DND-41 (cell line): ENCODE measurements at regions not wholly inside any gene's neighbourhood (a gene's known extent, or its start where the extent isn't known, plus 50 kb on each side); places are given as distances from the start of the nearest gene placed in this dataset.

Experiments
- ATAC-seq: fragments of 200-7000 bp; cut with Tn5 transposase; 3 replicates; pipeline ENCODE4 v1.9.1; 2021; ENCODE audit warnings: low read depth; ENCODE audit not compliant: insufficient read depth
- DNase-seq: peaks from one replicate; pipeline ENCODE4 v3.0.0-alpha.2; 2020
- H2AFZ ChIP-seq: 2 replicates; pipeline ENCODE4 v1.6.0; 2012; ENCODE audit warnings: low read depth, low read length
- H3K27ac ChIP-seq: 2 replicates; pipeline ENCODE4 v1.5.1; 2012; ENCODE audit warnings: low read length, inconsistent platforms
- H3K27me3 ChIP-seq: fragments of 200-600 bp; sonication (generic); 2 replicates; pipeline ENCODE4 v1.6.0; 2012; ENCODE audit warnings: low read length, mild to moderate bottlenecking, inconsistent platforms; ENCODE audit not compliant: insufficient read depth, poor library complexity
- H3K36me3 ChIP-seq: 2 replicates; pipeline ENCODE4 v1.5.1; 2012; ENCODE audit warnings: low read length, inconsistent platforms; ENCODE audit not compliant: insufficient read depth
- H3K4me1 ChIP-seq: 2 replicates; pipeline ENCODE4 v1.5.1; 2012; ENCODE audit warnings: mild to moderate bottlenecking, low read length; ENCODE audit not compliant: insufficient read depth
- H3K4me2 ChIP-seq: 2 replicates; pipeline ENCODE4 v1.6.0; 2012; ENCODE audit warnings: mild to moderate bottlenecking, moderate library complexity, low read length, inconsistent platforms; ENCODE audit not compliant: insufficient read depth
- H3K4me3 ChIP-seq, 2 experiments: fragments of 200-600 bp in 1 of 2; shearing (Covaris generic) in 1 of 2; 2 replicates each; pipeline ENCODE4 v1.5.1; 2012 to 2016; ENCODE audit warnings: inconsistent platforms in 2 of 2, low read length in 2 of 2, mild to moderate bottlenecking in 2 of 2, low read depth in 1 of 2, moderate library complexity in 1 of 2
- H3K79me2 ChIP-seq: 2 replicates; pipeline ENCODE4 v1.6.0; 2012; ENCODE audit warnings: low read length, inconsistent platforms; ENCODE audit not compliant: insufficient read depth
- H3K9ac ChIP-seq: 2 replicates; pipeline ENCODE4 v1.6.0; 2012; ENCODE audit warnings: low read depth, mild to moderate bottlenecking, inconsistent platforms, low read length, moderate library complexity
- H3K9me3 ChIP-seq: 2 replicates; pipeline ENCODE4 v1.5.1; 2012; ENCODE audit warnings: low read length, moderate library complexity, mild to moderate bottlenecking, inconsistent platforms; ENCODE audit not compliant: insufficient read depth, severe bottlenecking
- H4K20me1 ChIP-seq: 2 replicates; pipeline ENCODE4 v1.6.0; 2012; ENCODE audit warnings: low read length; ENCODE audit not compliant: insufficient read depth
- EZH2 ChIP-seq: IDR thresholded peaks from 3 replicates; pipeline ENCODE4 v1.6.1; 2012; ENCODE audit warnings: borderline replicate concordance, low read depth, mild to moderate bottlenecking, moderate library complexity, low read length, inconsistent platforms; ENCODE audit not compliant: severe bottlenecking
- TF ChIP-seq, protein P1 (sequence below): IDR thresholded peaks from 2 replicates; pipeline ENCODE4 v1.5.1; 2012; ENCODE audit warnings: borderline replicate concordance, low read length, moderate library complexity, mild to moderate bottlenecking; ENCODE audit not compliant: poor library complexity, severe bottlenecking; ENCODE audit errors: extremely low read depth

- TF ChIP-seq, protein P1, sequence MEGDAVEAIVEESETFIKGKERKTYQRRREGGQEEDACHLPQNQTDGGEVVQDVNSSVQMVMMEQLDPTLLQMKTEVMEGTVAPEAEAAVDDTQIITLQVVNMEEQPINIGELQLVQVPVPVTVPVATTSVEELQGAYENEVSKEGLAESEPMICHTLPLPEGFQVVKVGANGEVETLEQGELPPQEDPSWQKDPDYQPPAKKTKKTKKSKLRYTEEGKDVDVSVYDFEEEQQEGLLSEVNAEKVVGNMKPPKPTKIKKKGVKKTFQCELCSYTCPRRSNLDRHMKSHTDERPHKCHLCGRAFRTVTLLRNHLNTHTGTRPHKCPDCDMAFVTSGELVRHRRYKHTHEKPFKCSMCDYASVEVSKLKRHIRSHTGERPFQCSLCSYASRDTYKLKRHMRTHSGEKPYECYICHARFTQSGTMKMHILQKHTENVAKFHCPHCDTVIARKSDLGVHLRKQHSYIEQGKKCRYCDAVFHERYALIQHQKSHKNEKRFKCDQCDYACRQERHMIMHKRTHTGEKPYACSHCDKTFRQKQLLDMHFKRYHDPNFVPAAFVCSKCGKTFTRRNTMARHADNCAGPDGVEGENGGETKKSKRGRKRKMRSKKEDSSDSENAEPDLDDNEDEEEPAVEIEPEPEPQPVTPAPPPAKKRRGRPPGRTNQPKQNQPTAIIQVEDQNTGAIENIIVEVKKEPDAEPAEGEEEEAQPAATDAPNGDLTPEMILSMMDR, result no peak
- no peak for TF ChIP-seq EZH2
- Histone ChIP-seq H4K20me1 (no peaks in the 10 kb centered on the region), H3K79me2 (no peaks in the 10 kb centered on the region), H3K36me3 (no peaks in the 10 kb centered on the region), H3K9ac (no peak overlapping the region), H3K27me3 (no peaks in the 10 kb centered on the region), H3K27ac (no peak overlapping the region), H2AFZ (no peak overlapping the region), H3K4me2 (no peak overlapping the region), H3K4me1 (no peaks in the 10 kb centered on the region), H3K9me3 (no peaks in the 10 kb centered on the region), H3K4me3 (no peak overlapping the region)
- DNase-seq (no peak), ATAC-seq (no peak)
Observed at GRCh38 chr9:78577156-78577906, 280.4 kb downstream of the PSAT1 start.

DNA sequence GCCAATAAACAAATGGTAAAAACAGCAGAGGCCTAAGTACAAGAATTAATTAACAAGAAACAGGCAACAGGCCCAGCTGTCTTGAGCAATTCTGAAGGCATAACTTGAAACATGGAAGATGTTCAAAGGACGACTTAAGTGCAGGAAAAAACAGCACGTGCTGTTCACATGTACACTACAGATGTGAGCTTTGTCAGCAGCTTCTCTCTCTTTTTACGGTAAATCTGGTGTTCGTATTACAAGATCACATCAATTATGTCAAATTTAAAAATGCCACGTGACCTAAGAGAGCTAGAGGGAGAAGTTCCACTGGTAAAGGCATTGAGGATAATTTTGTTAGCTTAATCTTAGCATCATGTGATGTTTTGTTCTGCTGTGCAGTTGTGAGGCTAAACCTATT lies 281.1 kb downstream of the PSAT1 start:
- H3K79me2 ChIP-seq, result no peaks in the 10 kb centered on the region
- H3K4me2 ChIP-seq, result no peak overlapping the region

DNA sequence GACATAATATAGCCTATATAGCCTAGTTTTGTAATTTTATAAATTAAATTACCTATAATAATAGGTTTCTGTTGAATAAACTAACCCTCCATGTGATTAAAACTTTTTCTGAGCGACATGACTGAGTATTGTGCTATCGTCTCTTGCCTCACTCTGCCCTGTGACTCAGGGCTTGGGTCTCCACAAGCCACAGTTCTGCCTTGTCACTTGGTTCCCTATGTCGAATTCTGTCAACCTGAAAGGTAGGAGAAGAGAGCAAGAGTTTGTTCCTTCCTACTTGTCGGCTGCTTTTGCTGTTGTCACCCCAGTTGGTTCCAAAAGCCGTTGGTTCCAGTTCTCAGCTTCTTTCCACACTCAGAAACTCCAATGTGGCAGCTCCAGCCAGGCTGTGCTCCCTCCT lies 285.9 kb downstream of the PSAT1 start:
- Histone ChIP-seq H3K9ac (no peak overlapping the region), H3K79me2 (no peaks in the 10 kb centered on the region), H3K4me3 (no peak overlapping the region), H3K4me2 (no peak overlapping the region), H4K20me1 (no peaks in the 10 kb centered on the region), H2AFZ (no peak overlapping the region), H3K4me1 (no peaks in the 10 kb centered on the region), H3K36me3 (no peaks in the 10 kb centered on the region), H3K9me3 (no peaks in the 10 kb centered on the region), H3K27ac (no peak overlapping the region), H3K27me3 (no peaks in the 10 kb centered on the region)
- DNase-seq, result no peak
- TF ChIP-seq, protein P1, result no peak
- no peak for ATAC-seq

More for the DNA sequence above, 281.1 kb downstream of the PSAT1 start:
- Histone ChIP-seq H3K9ac (no peak overlapping the region), H2AFZ (no peak overlapping the region), H4K20me1 (no peaks in the 10 kb centered on the region), H3K27ac (no peak overlapping the region), H3K9me3 (no peaks in the 10 kb centered on the region), H3K4me1 (no peaks in the 10 kb centered on the region), H3K36me3 (no peaks in the 10 kb centered on the region), H3K4me3 (no peak overlapping the region), H3K27me3 (no peaks in the 10 kb centered on the region)
- TF ChIP-seq, protein P1, result no peak
- no peak for TF ChIP-seq EZH2
- no peak for ATAC-seq
- no peak for DNase-seq

GRCh38 chr9:78584589-78584988 lies 287.7 kb downstream of the PSAT1 start:
- no peaks in the 10 kb centered on the region for H3K27me3 ChIP-seq
- ATAC-seq (no peak), DNase-seq (no peak)
- no peaks in the 10 kb centered on the region for H3K9me3 ChIP-seq
- no peaks in the 10 kb centered on the region for H3K79me2 ChIP-seq
- no peak overlapping the region for H3K27ac ChIP-seq
- TF ChIP-seq EZH2, result no peak
- TF ChIP-seq, protein P1, result no peak
- no peak overlapping the region for H3K9ac ChIP-seq
- H3K4me2 ChIP-seq, result no peak overlapping the region
- no peaks in the 10 kb centered on the region for H3K4me1 ChIP-seq
- H3K4me3 ChIP-seq, result no peak overlapping the region
- H4K20me1 ChIP-seq, result no peaks in the 10 kb centered on the region
- no peak overlapping the region for H2AFZ ChIP-seq
- no peaks in the 10 kb centered on the region for H3K36me3 ChIP-seq
